ENCODE measurements at regions not wholly inside any gene's neighbourhood (a gene's known extent, or its start where the extent isn't known, plus 50 kb on each side); places are given as distances from the start of the nearest gene placed in this dataset.
"Not testable (repeated sequence)": the region's sequence is repeated elsewhere in the genome, so short reads cannot be mapped to it uniquely, and the experiment has no call there.

- DNase-seq (ENCODE audit: low read depth) = no peak
These were observed 332.6 kb downstream of the TAF11L14 start for GRCh38 chr5:17966640-17967402.

GRCh38 chr5:17976404-17976803, 342.1 kb downstream of the TAF11L14 start:
- DNase-seq (ENCODE audit: low read depth) = no peak

- no peak for DNase-seq (ENCODE audit: low read depth)
These were observed 344.7 kb downstream of the TAF11L14 start for GRCh38 chr5:17978954-17979353.

- not testable (repeated sequence) for DNase-seq (ENCODE audit: low read depth)
These were observed 348.4 kb downstream of the TAF11L14 start for GRCh38 chr5:17982626-17983025.

GRCh38 chr5:17989036-17989435, 354.8 kb downstream of the TAF11L14 start:
- no peak for DNase-seq (ENCODE audit: low read depth)

- DNase-seq (ENCODE audit: low read depth) = no peak
These were observed 355.6 kb downstream of the TAF11L14 start for GRCh38 chr5:17989567-17990563.

- no peak for DNase-seq (ENCODE audit: low read depth)
These were observed 357.5 kb downstream of the TAF11L14 start for GRCh38 chr5:17991775-17992174.

GRCh38 chr5:17992291-17992690, 358.0 kb downstream of the TAF11L14 start:
- no peak for DNase-seq (ENCODE audit: low read depth)

- no peak for DNase-seq (ENCODE audit: low read depth)
These were observed 361.7 kb downstream of the TAF11L14 start for GRCh38 chr5:17995997-17996396.

GRCh38 chr5:17999858-18000257, 365.6 kb downstream of the TAF11L14 start:
- no peak for DNase-seq (ENCODE audit: low read depth)

GRCh38 chr5:18000744-18001143, 366.5 kb downstream of the TAF11L14 start:
- DNase-seq (ENCODE audit: low read depth) = no peak

- DNase-seq (ENCODE audit: low read depth) = no peak
These were observed 369.1 kb downstream of the TAF11L14 start for GRCh38 chr5:18003312-18003711.

GRCh38 chr5:18003784-18004183, 369.5 kb downstream of the TAF11L14 start:
- no peak for DNase-seq (ENCODE audit: low read depth)

- not testable (repeated sequence) for DNase-seq (ENCODE audit: low read depth)
These were observed 372.0 kb downstream of the TAF11L14 start for GRCh38 chr5:18006235-18006634.

- DNase-seq (ENCODE audit: low read depth) = no peak
These were observed 374.7 kb downstream of the TAF11L14 start for GRCh38 chr5:18008940-18009339.

GRCh38 chr5:18010053-18010452, 375.8 kb downstream of the TAF11L14 start:
- DNase-seq (ENCODE audit: low read depth) = no peak

- DNase-seq (ENCODE audit: low read depth) = no peak
These were observed 384.2 kb downstream of the TAF11L14 start for GRCh38 chr5:18018472-18018871.

GRCh38 chr5:18023275-18023674, 389.0 kb downstream of the TAF11L14 start:
- DNase-seq (ENCODE audit: low read depth) = no peak

- DNase-seq (ENCODE audit: low read depth) = no peak
These were observed 389.7 kb downstream of the TAF11L14 start for GRCh38 chr5:18023986-18024385.

GRCh38 chr5:18024542-18024941, 390.3 kb downstream of the TAF11L14 start:
- DNase-seq (ENCODE audit: low read depth) = no peak

- DNase-seq (ENCODE audit: low read depth) = no peak
These were observed 393.1 kb downstream of the TAF11L14 start for GRCh38 chr5:18027241-18027867.

- no peak for DNase-seq (ENCODE audit: low read depth)
These were observed 393.8 kb downstream of the TAF11L14 start for GRCh38 chr5:18028036-18028435.

Measured in M059J (cell line).